Stomach (tissue), 4 donors: ENCODE measurements at regions not wholly inside any gene's neighbourhood (a gene's known extent, or its start where the extent isn't known, plus 50 kb on each side); places are given as distances from the start of the nearest gene placed in this dataset.

Source experiments
- CTCF ChIP-seq, 7 experiments: fragments of 450-650 bp in 4 of 7; fragments of 200-600 bp in 3 of 7; sonication (generic) in 3 of 7; IDR thresholded peaks; one replicate each; pipeline ENCODE4 v1.5.1; 2016 to 2019; ENCODE audit warnings: antibody characterized with exemption in 7 of 7, control low read depth in 2 of 7, mild to moderate bottlenecking in 1 of 7
- POLR2A ChIP-seq, 4 donors: fragments of 450-650 bp; IDR thresholded peaks; one replicate each; pipeline ENCODE4 v1.6.1; 2016; ENCODE audit warnings: antibody characterized with exemption in 4 of 4, control low read depth in 2 of 4, mild to moderate bottlenecking in 1 of 4, moderate library complexity in 1 of 4
- POLR2AphosphoS5 ChIP-seq, 3 donors: sonication (generic); formaldehyde crosslinking; IDR thresholded peaks; one replicate each; pipeline ENCODE4 v1.6.1; 2016; ENCODE audit warnings: antibody characterized with exemption in 3 of 3

GRCh38 chr13:44241638-44242037, 132.0 kb upstream of the SERP2 start:
- TF ChIP-seq CTCF (IDR thresholded peaks at IDR 0.05) (no peak), POLR2A (IDR thresholded peaks at IDR 0.05) (no peak), POLR2AphosphoS5 (IDR thresholded peaks at IDR 0.05) (no peak)
